Ishikawa (cell line): ENCODE measurements at regions not wholly inside any gene's neighbourhood (a gene's known extent, or its start where the extent isn't known, plus 50 kb on each side); places are given as distances from the start of the nearest gene placed in this dataset.

ENCODE experiments used
- CEBPB ChIP-seq: IDR thresholded peaks from 2 replicates; pipeline ENCODE4 v1.6.1; 2012
- CREB1 ChIP-seq: IDR thresholded peaks from 2 replicates; pipeline ENCODE4 v1.6.1; 2012; ENCODE audit warnings: low read depth
- EP300 ChIP-seq: IDR thresholded peaks from 2 replicates; pipeline ENCODE4 v1.6.1; 2012; ENCODE audit warnings: borderline replicate concordance
- MAX ChIP-seq: IDR thresholded peaks from 2 replicates; pipeline ENCODE4 v1.6.1; 2012
- RAD21 ChIP-seq: IDR thresholded peaks from 2 replicates; pipeline ENCODE4 v1.6.1; 2012; ENCODE audit warnings: low read depth
- REST ChIP-seq: IDR thresholded peaks from 2 replicates; pipeline ENCODE4 v1.6.1; 2012; ENCODE audit warnings: low read depth, mild to moderate bottlenecking
- TEAD4 ChIP-seq: IDR thresholded peaks from 2 replicates; pipeline ENCODE4 v1.6.1; 2012
- USF1 ChIP-seq: IDR thresholded peaks from 2 replicates; pipeline ENCODE4 v1.6.1; 2012
- YY1 ChIP-seq: IDR thresholded peaks from 2 replicates; pipeline ENCODE4 v1.6.1; 2012; ENCODE audit warnings: low read depth
- ZBTB7A ChIP-seq: IDR thresholded peaks from 2 replicates; pipeline ENCODE4 v1.6.1; 2012; ENCODE audit warnings: low read depth

- no peak for TF ChIP-seq REST
- TF ChIP-seq YY1, result no peak
- TF ChIP-seq CREB1, result no peak
- no peak for TF ChIP-seq MAX
- no peak for TF ChIP-seq EP300
- no peak for TF ChIP-seq CEBPB
- TF ChIP-seq ZBTB7A, result no peak
- no peak for TF ChIP-seq TEAD4
- no peak for TF ChIP-seq USF1
- no peak for TF ChIP-seq RAD21
These were observed 183.2 kb downstream of the FGFR2 start for GRCh38 chr10:121415063-121415399.
